Karpas-422 (cell line): ENCODE measurements at regions not wholly inside any gene's neighbourhood (a gene's known extent, or its start where the extent isn't known, plus 50 kb on each side); places are given as distances from the start of the nearest gene placed in this dataset.

Experiments
- DNase-seq: peaks from one replicate; pipeline ENCODE4 v3.0.0-alpha.2; 2015
- H2AFZ ChIP-seq: fragments of 200-600 bp; sonication (generic); 2 replicates; pipeline ENCODE4 v1.6.1; 2014; ENCODE audit warnings: antibody characterized with exemption, low read length, mixed read lengths
- H3K27ac ChIP-seq: fragments of 200-600 bp; sonication (generic); 2 replicates; pipeline ENCODE4 v1.5.1; 2014; ENCODE audit warnings: mild to moderate bottlenecking, low read length, moderate library complexity
- H3K27me3 ChIP-seq: fragments of 200-600 bp; sonication (generic); 2 replicates; pipeline ENCODE4 v1.6.1; 2014; ENCODE audit warnings: low read length, mixed read lengths
- H3K36me3 ChIP-seq: fragments of 200-600 bp; sonication (generic); 2 replicates; pipeline ENCODE4 v1.6.1; 2014; ENCODE audit warnings: low read length, mixed read lengths; ENCODE audit not compliant: insufficient read depth
- H3K4me1 ChIP-seq: fragments of 200-600 bp; sonication (generic); 2 replicates; pipeline ENCODE4 v1.6.1; 2014; ENCODE audit warnings: mild to moderate bottlenecking, low read length, mixed read lengths
- H3K4me2 ChIP-seq: fragments of 200-600 bp; sonication (generic); 2 replicates; pipeline ENCODE4 v1.6.1; 2014; ENCODE audit warnings: low read length, low read depth, mild to moderate bottlenecking; ENCODE audit not compliant: poor library complexity, severe bottlenecking
- H3K4me3 ChIP-seq: fragments of 200-600 bp; sonication (generic); 2 replicates; pipeline ENCODE4 v1.5.1; 2014; ENCODE audit warnings: mild to moderate bottlenecking, antibody characterized with exemption, low read length, mixed read lengths
- H3K79me2 ChIP-seq: fragments of 200-600 bp; sonication (generic); 2 replicates; pipeline ENCODE4 v1.6.1; 2014; ENCODE audit warnings: mild to moderate bottlenecking, low read length, mixed read lengths
- H3K9ac ChIP-seq: fragments of 200-600 bp; sonication (generic); 2 replicates; pipeline ENCODE4 v1.6.0; 2014; ENCODE audit warnings: low read length
- H3K9me2 ChIP-seq: fragments of 200-600 bp; sonication (generic), shearing (Covaris generic); replicated peaks from 2 replicates; pipeline ENCODE4 v1.6.0; 2014; ENCODE audit warnings: mild to moderate bottlenecking, low read length, moderate library complexity; ENCODE audit not compliant: insufficient read depth
- H3K9me3 ChIP-seq: fragments of 300-700, 200-600 bp; sonication (generic); 2 replicates; pipeline ENCODE4 v1.6.1; 2014; ENCODE audit warnings: low read length, mixed read lengths
- H4K20me1 ChIP-seq: fragments of 200-600 bp; sonication (generic); 2 replicates; pipeline ENCODE4 v1.6.1; 2014; ENCODE audit warnings: mild to moderate bottlenecking, antibody characterized with exemption, low read length, low read depth; ENCODE audit not compliant: insufficient read depth

DNA sequence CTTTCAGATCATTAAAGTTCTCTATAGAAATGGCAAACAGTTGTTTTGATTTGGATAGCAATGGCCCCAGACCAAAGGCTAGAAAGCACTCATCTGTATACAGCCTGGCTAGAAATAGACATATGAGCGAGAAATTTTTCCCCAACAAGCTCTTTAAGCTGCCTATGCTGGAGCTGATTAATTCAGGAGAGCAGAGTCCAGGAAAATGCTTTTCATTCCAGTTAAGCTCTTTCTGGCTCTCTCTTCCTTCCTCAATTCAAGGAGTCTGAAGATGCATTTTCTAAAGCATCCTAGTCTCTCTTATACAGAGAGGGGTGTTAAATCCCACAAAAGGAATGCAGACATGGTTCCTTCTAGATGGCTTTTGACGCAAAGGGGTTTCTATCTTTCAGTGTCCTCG, 141.7 kb upstream of the RAI2 start:
- H3K27ac ChIP-seq, result no peak overlapping the region
- DNase-seq, result no peak
- no peak overlapping the region for H3K9ac ChIP-seq
- H3K4me2 ChIP-seq, result no peak overlapping the region
- H3K4me3 ChIP-seq, result no peak overlapping the region
- H4K20me1 ChIP-seq, result no peaks in the 10 kb centered on the region
- no peaks in the 10 kb centered on the region for H3K4me1 ChIP-seq
- no peaks in the 10 kb centered on the region for H3K79me2 ChIP-seq
- H2AFZ ChIP-seq, result no peak overlapping the region
- no peaks in the 10 kb centered on the region for H3K27me3 ChIP-seq
- no peaks in the 10 kb centered on the region for H3K36me3 ChIP-seq
- no peaks in the 10 kb centered on the region for H3K9me2 ChIP-seq
- no peaks in the 10 kb centered on the region for H3K9me3 ChIP-seq

DNA sequence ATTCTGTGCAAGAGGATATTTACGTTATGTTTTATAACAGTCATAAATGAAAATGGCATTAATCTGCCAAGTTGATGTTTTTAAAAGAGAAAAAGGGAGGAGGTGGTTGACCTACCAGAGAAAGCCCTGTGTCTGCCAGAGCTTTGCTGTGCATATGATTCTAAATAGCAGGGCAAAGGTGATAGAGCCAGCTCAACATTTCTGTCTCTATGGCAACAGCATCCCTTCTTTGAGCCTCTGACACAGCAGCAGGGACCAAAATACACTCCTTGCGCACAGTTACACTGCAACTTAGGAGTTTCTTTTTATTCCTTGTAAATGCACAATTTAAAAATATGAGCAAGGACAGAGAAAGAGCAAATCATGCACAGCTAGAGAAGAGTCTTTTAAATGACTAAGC, 133.3 kb upstream of the RAI2 start:
- H3K27ac ChIP-seq, result no peak overlapping the region
- no peak for DNase-seq
- H3K4me1 ChIP-seq, result no peaks in the 10 kb centered on the region
- no peaks in the 10 kb centered on the region; the same call in 1 of the 2 replicates for H3K9me2 ChIP-seq
- H3K9me3 ChIP-seq, result no peaks in the 10 kb centered on the region
- no peak overlapping the region for H3K4me2 ChIP-seq
- H4K20me1 ChIP-seq, result no peaks in the 10 kb centered on the region
- no peak overlapping the region for H3K4me3 ChIP-seq
- no peak overlapping the region for H3K9ac ChIP-seq
- no peaks in the 10 kb centered on the region for H3K27me3 ChIP-seq
- no peaks in the 10 kb centered on the region for H3K36me3 ChIP-seq
- H3K79me2 ChIP-seq, result no peaks in the 10 kb centered on the region
- no peak overlapping the region for H2AFZ ChIP-seq

DNA sequence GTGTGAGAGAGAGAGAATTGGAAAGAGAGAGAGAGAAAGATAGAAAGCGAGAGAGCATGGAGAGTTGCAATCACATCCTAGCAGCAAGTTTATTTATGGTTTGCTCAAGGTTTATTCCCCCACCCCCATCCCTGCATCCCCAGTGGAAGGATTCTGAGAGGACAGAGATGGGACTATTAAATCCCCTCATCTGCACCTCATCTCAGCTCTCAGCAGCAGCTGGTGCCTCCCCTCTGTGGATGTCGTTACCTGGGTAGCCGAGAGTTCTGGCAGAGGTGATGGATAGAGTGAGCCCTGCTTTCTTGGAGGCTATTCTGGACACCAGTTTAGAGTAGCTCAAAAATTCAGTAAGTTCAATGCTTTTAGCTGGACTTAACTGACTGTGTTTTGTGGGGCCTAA, 132.0 kb upstream of the RAI2 start:
- Histone ChIP-seq H3K27me3 (no peaks in the 10 kb centered on the region), H4K20me1 (no peaks in the 10 kb centered on the region), H3K79me2 (no peaks in the 10 kb centered on the region), H3K4me3 (no peak overlapping the region), H3K9me3 (no peaks in the 10 kb centered on the region), H3K9me2 (no peaks in the 10 kb centered on the region; the same call in 1 of the 2 replicates), H3K4me1 (no peaks in the 10 kb centered on the region), H2AFZ (no peak overlapping the region), H3K9ac (no peak overlapping the region), H3K36me3 (no peaks in the 10 kb centered on the region), H3K4me2 (no peak overlapping the region), H3K27ac (no peak overlapping the region)
- DNase-seq, result no peak

DNA sequence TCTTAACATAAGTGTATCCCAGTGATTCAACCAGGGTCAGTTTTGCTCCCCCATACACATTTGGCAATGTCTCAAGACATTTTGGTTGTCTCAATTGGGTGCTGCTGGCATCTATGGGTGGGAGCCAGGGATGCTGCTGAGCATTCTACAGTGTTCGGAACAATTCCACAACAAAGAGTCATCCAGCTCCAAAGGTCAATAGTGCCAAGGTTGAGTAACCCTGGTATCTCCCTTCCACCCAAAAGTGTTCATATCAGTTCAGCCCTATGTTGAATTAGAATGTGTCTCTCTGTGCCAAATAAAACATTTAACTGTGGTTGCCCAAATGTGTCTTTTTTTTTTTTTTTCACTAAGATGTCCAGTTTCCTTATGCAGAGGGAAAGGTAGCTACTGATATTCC, 129.4 kb upstream of the RAI2 start:
- Histone ChIP-seq H3K4me2 (no peak overlapping the region), H3K4me3 (no peak overlapping the region), H4K20me1 (no peaks in the 10 kb centered on the region), H3K9me2 (no peaks in the 10 kb centered on the region), H3K9me3 (no peaks in the 10 kb centered on the region), H3K4me1 (no peaks in the 10 kb centered on the region), H3K9ac (no peak overlapping the region), H3K79me2 (no peaks in the 10 kb centered on the region), H3K27ac (no peak overlapping the region), H2AFZ (no peak overlapping the region), H3K27me3 (no peaks in the 10 kb centered on the region), H3K36me3 (no peaks in the 10 kb centered on the region)
- DNase-seq, result no peak

DNA sequence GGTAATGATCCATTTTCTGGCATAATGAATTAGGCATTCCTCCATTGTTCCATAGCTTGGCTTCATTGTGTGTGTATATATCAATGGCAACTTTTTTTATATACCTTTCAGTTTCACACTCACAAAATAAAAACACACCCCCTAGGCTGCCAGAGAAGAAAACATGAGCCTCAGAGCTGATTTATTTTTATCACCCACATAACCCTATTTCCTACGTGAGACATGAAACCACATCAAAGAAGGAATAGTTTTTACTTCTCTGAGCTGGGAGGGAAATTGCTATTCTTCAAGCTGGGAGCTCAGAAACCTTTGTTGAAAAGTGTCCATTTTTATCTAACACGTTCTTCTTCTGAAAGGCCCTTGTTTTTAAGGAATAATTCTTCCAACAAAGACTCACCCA, 126.7 kb upstream of the RAI2 start:
- no peaks in the 10 kb centered on the region for H4K20me1 ChIP-seq
- no peaks in the 10 kb centered on the region for H3K36me3 ChIP-seq
- no peak overlapping the region for H3K9ac ChIP-seq
- no peaks in the 10 kb centered on the region for H3K27me3 ChIP-seq
- H3K9me2 ChIP-seq, result no peaks in the 10 kb centered on the region
- H3K27ac ChIP-seq, result no peak overlapping the region
- DNase-seq, result no peak
- no peak overlapping the region for H2AFZ ChIP-seq
- H3K9me3 ChIP-seq, result no peaks in the 10 kb centered on the region
- no peak overlapping the region for H3K4me2 ChIP-seq
- H3K4me3 ChIP-seq, result no peak overlapping the region
- no peaks in the 10 kb centered on the region for H3K79me2 ChIP-seq
- H3K4me1 ChIP-seq, result no peaks in the 10 kb centered on the region

DNA sequence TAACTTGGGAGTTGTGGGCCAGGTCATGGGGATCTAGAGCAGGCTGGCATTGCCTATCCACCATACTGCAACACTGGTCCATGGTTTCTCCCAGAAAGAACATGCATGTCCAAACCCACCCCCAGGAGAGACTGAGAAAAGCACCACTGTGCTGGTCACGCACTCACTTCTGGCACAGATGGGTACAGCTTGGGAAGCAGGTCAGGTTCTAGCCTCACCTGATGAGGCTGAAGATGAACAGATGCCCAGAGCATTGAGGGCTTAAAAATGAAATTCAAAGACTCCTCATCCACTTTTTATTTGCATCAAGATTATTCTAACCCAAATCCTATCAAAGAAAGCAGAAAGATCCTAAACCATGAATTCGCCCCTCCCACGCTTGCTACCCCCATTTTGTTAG, 125.9 kb upstream of the RAI2 start:
- Histone ChIP-seq H3K9me3 (no peaks in the 10 kb centered on the region), H3K36me3 (no peaks in the 10 kb centered on the region), H2AFZ (no peak overlapping the region), H3K4me1 (no peaks in the 10 kb centered on the region), H3K4me3 (no peak overlapping the region), H3K27ac (no peak overlapping the region), H3K9me2 (no peaks in the 10 kb centered on the region), H3K79me2 (no peaks in the 10 kb centered on the region), H4K20me1 (no peaks in the 10 kb centered on the region), H3K4me2 (no peak overlapping the region), H3K27me3 (no peaks in the 10 kb centered on the region), H3K9ac (no peak overlapping the region)
- DNase-seq, result no peak

DNA sequence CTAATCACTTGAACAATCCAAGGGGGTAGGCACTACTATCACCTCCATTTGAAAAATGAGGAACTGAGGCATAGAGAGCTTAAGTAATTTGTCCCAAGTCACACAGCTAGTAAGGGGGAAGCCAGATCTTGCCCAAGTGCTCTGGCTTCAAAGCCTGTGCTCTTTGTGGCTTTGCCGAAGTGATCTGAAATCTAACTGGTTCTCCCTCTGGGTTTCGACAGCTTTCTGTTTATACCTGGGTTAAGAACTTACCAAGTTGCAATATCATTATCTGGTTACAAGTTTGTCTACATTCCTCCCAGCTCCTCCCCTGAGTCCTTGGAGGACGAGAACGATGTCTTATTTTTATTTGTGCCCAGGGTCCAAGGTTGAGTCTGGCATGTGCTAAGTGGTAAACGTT, 125.3 kb upstream of the RAI2 start:
- Histone ChIP-seq H3K27me3 (no peaks in the 10 kb centered on the region), H3K27ac (no peak overlapping the region), H3K9me3 (no peaks in the 10 kb centered on the region), H3K4me2 (no peak overlapping the region), H3K9me2 (no peaks in the 10 kb centered on the region), H4K20me1 (no peaks in the 10 kb centered on the region), H3K79me2 (no peaks in the 10 kb centered on the region), H2AFZ (no peak overlapping the region), H3K4me1 (no peaks in the 10 kb centered on the region), H3K9ac (no peak overlapping the region), H3K36me3 (no peaks in the 10 kb centered on the region), H3K4me3 (no peak overlapping the region)
- no peak for DNase-seq

DNA sequence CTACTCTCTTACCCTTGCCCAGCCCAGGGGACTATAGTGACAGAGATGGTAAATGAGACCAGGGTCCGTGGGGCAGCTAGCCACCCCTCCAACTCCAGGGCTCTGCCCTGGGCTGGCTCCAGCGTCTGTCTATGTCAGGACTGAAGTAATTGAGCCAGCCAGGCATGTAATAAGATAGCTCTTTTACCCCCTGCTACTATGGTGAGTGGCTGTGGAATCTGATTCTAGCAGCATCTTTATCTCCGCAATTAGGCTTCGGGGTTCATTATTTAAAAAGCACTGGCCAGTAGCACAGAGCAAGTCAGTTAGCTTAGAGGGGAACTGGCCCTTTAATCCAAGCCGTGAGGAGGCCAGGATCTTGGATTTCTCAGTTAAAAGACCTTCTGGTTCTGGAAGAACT, 123.3 kb upstream of the RAI2 start:
- Histone ChIP-seq H3K4me1 (no peaks in the 10 kb centered on the region), H4K20me1 (no peaks in the 10 kb centered on the region), H3K27me3 (no peaks in the 10 kb centered on the region), H3K79me2 (no peaks in the 10 kb centered on the region), H3K4me3 (no peak overlapping the region), H3K4me2 (no peak overlapping the region), H3K9me3 (no peaks in the 10 kb centered on the region), H3K36me3 (no peaks in the 10 kb centered on the region), H3K9me2 (no peaks in the 10 kb centered on the region), H2AFZ (no peak overlapping the region), H3K9ac (no peak overlapping the region), H3K27ac (no peak overlapping the region)
- no peak for DNase-seq

DNA sequence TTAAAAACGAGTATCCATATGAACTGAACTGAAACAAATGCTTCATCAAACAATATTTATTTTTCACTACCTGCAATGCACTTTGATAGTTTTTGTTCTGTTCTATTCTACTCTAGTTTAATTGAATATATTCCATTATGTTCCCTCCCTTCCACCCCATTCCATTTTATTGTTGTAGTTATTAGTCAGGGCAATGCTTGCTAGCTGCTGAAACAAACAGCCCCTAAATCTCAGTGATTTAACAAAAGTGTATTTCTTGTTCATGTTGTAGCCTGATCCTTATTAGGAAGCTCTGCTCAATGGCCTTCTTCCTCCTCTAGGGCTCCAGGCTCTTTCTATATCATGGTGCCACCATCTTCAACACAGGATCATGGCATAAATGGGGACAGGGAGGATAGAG, 122.3 kb upstream of the RAI2 start:
- no peak overlapping the region for H3K4me3 ChIP-seq
- H3K4me1 ChIP-seq, result no peaks in the 10 kb centered on the region
- H3K9ac ChIP-seq, result no peak overlapping the region

More for the DNA sequence above, 122.3 kb upstream of the RAI2 start:
- H3K4me2 ChIP-seq, result no peak overlapping the region
- DNase-seq, result no peak
- H2AFZ ChIP-seq, result no peak overlapping the region
- H4K20me1 ChIP-seq, result no peaks in the 10 kb centered on the region
- H3K27me3 ChIP-seq, result no peaks in the 10 kb centered on the region
- no peaks in the 10 kb centered on the region for H3K79me2 ChIP-seq
- H3K36me3 ChIP-seq, result no peaks in the 10 kb centered on the region
- no peak overlapping the region for H3K27ac ChIP-seq
- no peaks in the 10 kb centered on the region for H3K9me3 ChIP-seq
- H3K9me2 ChIP-seq, result no peaks in the 10 kb centered on the region
